Liver (tissue), 3 donors: ENCODE measurements at regions not wholly inside any gene's neighbourhood (a gene's known extent, or its start where the extent isn't known, plus 50 kb on each side); places are given as distances from the start of the nearest gene placed in this dataset.
A peak's percentile ranks its signal among the peaks of the same experiment; 100 is the strongest.

Source experiments
- JUND ChIP-seq, 2 donors: IDR thresholded peaks; 2 replicates each; pipeline ENCODE4 v1.6.1; 2016; ENCODE audit warnings: antibody characterized with exemption in 2 of 2
- RAD21 ChIP-seq, 2 donors: IDR thresholded peaks; 2 replicates each; pipeline ENCODE4 v1.6.1; 2016; ENCODE audit warnings: antibody characterized with exemption in 2 of 2, mild to moderate bottlenecking in 2 of 2
- REST ChIP-seq: IDR thresholded peaks from 2 replicates; pipeline ENCODE4 v1.6.1; 2016; ENCODE audit warnings: antibody characterized with exemption, mild to moderate bottlenecking
- SP1 ChIP-seq: IDR thresholded peaks from 2 replicates; pipeline ENCODE4 v1.6.1; 2018; ENCODE audit warnings: antibody characterized with exemption, mild to moderate bottlenecking
- TAF1 ChIP-seq: conservative IDR thresholded peaks from 2 replicates; pipeline ENCODE4 v1.6.1; 2016; ENCODE audit warnings: antibody characterized with exemption, mild to moderate bottlenecking
- TF ChIP-seq, protein P1 (sequence below): fragments of 150-350 bp; IDR thresholded peaks from 2 replicates; pipeline ENCODE4 v1.5.1; 2017; ENCODE audit warnings: improper control_type of control experiment, low read depth, low read length; ENCODE audit not compliant: missing input control
- donor health status: healthy.
- donor health status: healthy.

- TF ChIP-seq TAF1 (no peak), JUND (IDR thresholded peaks at IDR 0.05) (no peak), REST (no peak), RAD21 (IDR thresholded peaks at IDR 0.05) (peak; percentile 90 to 95), SP1 (no peak)
- TF ChIP-seq, protein P1, sequence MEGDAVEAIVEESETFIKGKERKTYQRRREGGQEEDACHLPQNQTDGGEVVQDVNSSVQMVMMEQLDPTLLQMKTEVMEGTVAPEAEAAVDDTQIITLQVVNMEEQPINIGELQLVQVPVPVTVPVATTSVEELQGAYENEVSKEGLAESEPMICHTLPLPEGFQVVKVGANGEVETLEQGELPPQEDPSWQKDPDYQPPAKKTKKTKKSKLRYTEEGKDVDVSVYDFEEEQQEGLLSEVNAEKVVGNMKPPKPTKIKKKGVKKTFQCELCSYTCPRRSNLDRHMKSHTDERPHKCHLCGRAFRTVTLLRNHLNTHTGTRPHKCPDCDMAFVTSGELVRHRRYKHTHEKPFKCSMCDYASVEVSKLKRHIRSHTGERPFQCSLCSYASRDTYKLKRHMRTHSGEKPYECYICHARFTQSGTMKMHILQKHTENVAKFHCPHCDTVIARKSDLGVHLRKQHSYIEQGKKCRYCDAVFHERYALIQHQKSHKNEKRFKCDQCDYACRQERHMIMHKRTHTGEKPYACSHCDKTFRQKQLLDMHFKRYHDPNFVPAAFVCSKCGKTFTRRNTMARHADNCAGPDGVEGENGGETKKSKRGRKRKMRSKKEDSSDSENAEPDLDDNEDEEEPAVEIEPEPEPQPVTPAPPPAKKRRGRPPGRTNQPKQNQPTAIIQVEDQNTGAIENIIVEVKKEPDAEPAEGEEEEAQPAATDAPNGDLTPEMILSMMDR = peak; percentile 71
These were observed 114.5 kb downstream of the ADRA2C start for GRCh38 chr4:3880615-3881120.
